HPDE6-E6E7 (cell line): ENCODE measurements at regions not wholly inside any gene's neighbourhood (a gene's known extent, or its start where the extent isn't known, plus 50 kb on each side); places are given as distances from the start of the nearest gene placed in this dataset.

Experiments used
- DNase-seq: peaks from one replicate; pipeline ENCODE4 v3.0.0; 2011; ENCODE audit warnings: missing footprints; ENCODE audit errors: extremely low spot score

DNA sequence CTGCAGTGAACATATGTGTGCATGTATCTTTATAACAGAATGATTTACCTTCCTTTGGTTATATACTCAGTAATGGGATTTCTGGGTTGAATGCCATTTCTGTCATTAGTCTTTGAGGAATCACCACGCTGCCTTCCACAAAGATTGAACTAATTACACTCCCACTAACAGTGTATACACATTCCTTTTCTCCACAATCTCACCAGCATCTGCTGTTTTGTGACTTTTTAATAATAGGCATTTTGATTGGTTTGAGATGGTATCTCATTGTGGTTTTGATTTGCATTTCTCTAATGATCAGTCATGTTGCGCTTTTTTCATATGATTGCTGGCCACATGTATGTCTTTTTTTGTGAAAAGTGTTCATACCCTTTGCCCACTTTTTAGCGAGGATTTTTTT is 680.5 kb downstream of the PTPRC start:
- DNase-seq: no peak

DNA sequence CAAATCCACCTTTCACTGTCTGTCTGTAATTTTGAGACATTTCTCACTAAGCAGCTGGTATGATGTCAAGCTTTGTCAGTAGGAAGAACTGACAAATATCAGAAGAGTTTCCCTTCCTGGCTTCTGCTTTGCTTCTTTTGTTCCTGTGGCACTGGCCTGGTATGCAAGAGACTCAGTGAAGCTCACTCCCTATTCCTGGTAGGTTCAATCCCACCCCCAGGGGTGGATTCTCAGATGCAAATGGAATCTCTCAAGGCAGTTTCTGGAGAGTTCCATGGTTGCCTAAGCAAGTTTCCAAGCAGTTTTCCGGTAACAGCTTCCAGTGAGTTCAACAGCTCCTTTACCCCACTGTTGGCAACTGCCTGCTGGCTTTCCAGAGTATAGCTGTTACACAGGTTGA is 683.4 kb downstream of the PTPRC start:
- DNase-seq: no peak

- no peak for DNase-seq
Measured at GRCh38 chr1:199333180-199333579, 694.3 kb upstream of the NR5A2 start.

GRCh38 chr1:199335496-199335895 is 692.0 kb upstream of the NR5A2 start:
- no peak for DNase-seq

- no peak for DNase-seq
Measured at GRCh38 chr1:199336745-199337640, 690.5 kb upstream of the NR5A2 start.

- DNase-seq: no peak
Measured at GRCh38 chr1:199338760-199339159, 688.8 kb upstream of the NR5A2 start.

DNA sequence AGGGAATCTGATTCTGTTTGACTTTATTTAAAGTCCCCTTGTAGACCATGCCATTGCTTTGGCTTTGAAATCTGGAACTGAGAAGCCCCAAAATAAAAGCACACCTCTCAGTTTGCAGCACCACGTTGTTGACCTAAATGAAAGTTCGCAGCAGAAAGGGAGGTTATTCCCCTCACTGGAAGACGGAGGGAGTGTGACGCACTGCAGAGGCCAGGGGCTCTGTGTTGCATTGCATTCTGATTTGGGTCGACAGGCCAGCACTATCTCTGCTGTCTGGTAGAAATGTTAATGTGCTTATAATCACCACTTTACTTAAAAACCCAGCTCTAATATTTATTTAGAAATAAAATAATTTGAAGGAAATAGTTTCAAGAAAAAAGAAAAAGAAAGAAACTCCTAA is 675.2 kb upstream of the NR5A2 start:
- DNase-seq: no peak

GRCh38 chr1:199353906-199354305 is 673.6 kb upstream of the NR5A2 start:
- DNase-seq: no peak

DNA sequence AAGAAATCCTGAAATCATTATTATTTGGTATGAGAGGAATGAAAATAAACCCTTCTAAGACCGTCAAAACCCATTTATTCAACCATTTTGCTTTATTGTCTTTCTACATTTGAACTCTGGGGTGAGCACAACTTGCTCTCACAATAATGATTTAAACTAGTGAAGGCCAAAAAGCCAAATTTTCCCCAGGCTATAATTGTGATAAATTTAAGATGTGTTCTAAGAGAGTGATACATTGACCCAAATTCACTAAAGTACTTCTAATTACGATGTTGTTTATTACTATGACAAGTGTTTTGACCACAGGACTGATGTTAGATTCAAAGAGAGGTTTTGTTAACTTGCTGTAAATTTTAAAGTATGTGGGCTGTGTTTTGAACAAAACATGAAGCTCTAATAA is 670.9 kb upstream of the NR5A2 start:
- DNase-seq: no peak

DNA sequence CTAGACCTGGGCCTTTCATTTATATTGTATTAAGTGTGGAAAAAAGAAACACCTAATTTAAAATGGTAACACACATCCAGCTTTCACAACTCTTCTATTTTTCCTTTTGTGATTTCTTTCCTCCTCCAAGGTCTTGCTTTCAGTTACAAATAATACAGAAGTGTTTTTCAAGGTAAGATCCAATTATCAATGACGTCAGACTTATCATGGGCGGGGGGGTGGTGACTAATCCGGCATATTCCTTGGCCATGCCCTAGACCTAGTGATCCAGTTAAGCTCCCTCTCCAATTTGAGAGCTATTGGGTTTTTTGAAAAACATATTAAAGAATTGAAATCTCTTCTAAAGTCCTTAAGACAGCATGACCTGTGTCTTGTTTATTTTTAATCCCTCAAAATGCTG is 669.9 kb upstream of the NR5A2 start:
- no peak for DNase-seq

DNA sequence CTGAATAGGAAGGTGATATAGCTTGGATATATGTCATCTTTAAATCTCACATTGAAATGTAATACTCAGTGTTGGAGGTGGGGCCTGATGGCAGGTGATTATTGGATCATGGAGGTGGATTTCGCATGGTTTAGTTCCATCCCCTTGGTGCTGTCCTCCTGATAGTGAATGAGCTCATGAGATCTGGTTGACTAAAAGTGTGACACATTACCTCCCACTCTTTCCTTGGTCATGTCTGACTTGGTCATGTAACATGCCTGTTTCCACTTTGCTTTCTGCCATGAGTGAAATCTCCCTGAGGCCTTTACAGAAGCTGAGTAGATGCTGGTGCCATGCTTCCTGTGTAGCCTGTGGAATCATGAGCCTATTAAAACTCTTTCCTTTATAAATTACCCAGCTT is 664.5 kb upstream of the NR5A2 start:
- DNase-seq: no peak

GRCh38 chr1:199373139-199373538 is 654.4 kb upstream of the NR5A2 start:
- no peak for DNase-seq

DNA sequence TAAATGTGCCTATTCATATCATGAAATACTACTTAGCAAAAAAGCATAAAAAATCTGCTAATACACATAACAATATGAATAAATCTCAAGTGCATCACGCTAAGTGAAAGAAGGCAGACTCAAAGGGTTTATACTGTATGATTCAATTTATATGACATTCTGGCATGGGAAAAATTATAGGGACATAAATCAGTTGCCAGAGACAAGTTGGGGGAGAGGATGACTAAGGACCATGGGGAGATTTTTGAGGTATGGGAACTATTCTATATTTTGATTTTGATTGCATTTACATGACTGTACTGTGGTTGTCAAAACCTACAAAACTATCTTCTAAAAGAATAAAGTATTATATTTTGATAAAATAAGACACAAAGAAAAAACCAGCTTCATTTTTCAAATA is 650.3 kb upstream of the NR5A2 start:
- no peak for DNase-seq

DNA sequence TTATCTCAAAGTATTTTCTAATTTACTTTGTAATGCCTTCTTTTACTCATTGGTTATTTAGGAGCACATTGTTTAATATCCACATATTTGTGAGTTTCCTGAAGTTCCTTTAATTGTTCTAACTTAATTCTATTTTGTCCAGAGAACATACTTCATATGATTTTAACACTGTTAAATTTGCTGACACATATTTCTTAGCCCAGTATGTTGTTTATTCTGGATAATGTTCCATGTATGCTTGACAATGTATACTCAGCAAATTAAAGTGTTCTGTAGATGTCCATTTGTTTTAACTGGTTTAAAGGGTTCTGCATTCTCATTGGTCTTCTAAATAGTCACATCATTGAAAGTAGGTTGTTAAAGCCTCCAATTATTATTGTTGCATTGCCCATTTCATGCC is 643.7 kb upstream of the NR5A2 start:
- DNase-seq: no peak

- DNase-seq: no peak
Measured at GRCh38 chr1:199394856-199395255, 632.7 kb upstream of the NR5A2 start.

GRCh38 chr1:199396456-199396855 is 631.1 kb upstream of the NR5A2 start:
- DNase-seq: no peak

- no peak for DNase-seq
Measured at GRCh38 chr1:199399996-199400724, 627.4 kb upstream of the NR5A2 start.

DNA sequence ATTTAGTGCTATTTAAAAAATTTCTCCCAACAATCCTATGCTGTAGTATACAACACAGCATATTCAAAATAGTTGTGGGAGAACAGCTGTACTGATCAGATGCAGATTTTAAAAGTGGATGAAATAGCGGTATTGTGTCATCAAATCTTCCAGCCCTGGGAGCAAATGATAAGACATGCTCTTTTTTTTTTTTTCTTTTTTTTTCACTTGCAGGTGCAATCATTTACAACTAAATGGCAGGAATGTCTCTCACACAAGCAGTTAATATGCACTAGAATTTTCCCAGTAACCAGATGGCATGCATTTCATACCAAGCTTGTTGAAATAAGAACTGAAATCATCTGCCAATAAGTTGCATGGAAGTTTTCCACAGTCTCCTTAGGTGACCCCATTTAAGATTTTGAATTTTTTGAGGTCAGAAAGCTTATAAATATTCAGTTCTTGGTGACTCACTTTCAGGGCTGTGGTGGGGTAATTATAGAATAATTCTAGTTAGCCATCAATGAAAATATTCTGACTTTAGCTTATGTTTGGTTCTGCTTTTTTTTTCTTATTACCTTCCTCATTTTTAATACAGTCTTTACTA is 623.9 kb upstream of the NR5A2 start:
- no peak for DNase-seq

DNA sequence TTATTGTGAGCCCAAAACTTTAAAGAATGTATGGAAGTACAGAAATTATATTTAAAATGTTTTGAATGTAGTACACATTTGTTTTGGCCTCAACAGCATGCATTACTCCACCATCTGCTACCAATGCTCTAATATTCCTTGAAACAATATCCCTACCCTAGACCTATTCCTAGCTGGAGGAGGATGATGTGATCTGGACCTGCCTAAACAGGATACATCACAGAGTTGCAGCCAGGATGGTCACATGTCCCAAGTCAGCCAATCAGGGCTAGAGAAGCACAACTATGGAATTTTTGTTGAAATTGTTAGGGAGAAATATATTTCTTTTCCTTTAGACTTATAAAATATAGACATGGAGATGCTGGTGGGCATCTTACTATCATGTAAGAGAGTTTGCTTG is 623.3 kb upstream of the NR5A2 start:
- no peak for DNase-seq

GRCh38 chr1:199404976-199405375 is 622.5 kb upstream of the NR5A2 start:
- no peak for DNase-seq

DNA sequence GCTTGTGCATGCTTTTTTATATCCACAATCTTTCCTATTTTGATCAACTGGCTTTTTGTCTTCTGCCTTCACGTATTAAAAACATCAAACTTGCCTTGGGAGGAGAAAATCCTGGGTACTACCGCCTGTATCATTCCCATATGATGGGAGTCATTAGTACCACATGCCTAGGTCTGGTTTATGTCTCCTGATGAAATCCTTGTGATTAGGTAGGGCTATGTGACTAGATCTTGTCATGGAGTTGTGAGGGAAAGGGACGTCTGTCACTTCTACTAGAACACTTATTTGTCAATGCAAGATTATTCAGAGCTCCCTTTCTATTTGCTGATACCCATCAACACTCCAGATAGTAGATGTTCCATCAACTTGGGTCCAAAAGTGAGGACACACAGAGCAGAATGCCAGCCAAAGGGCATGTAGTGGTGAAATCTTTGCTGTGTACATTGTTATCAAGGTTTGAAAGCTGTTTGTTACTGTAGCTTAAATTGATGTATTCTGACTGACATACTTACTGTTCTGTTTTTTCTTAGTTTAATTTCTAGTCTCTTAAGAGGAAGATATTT is 621.8 kb upstream of the NR5A2 start:
- no peak for DNase-seq

DNA sequence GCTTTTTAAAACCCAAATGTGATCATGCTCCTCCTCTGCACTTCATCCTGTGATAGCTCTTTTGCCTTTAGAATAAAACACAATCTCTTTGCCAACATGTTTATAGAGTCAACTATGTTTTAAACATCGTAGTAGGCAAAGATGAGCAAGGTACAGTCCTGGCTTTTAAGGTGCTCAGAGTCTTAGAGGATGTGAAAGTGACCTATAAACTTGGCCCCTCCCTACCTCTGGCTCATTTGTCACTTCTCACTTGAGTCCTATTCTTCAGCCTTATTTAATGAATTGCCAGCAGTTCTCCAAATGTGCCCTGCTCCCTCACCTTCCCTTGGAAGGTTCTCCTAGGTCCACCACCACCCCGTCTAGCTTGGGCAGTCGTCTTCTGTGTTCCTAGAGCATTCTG is 617.0 kb upstream of the NR5A2 start:
- DNase-seq: no peak

- DNase-seq: no peak
Measured at GRCh38 chr1:199411506-199411905, 616.0 kb upstream of the NR5A2 start.
